Choroid plexus epithelial cell (primary cell): ENCODE measurements at regions not wholly inside any gene's neighbourhood (a gene's known extent, or its start where the extent isn't known, plus 50 kb on each side); places are given as distances from the start of the nearest gene placed in this dataset.

ENCODE experiments used
- DNase-seq: peaks from one replicate; pipeline ENCODE4 v3.0.0-alpha.2; 2010; ENCODE audit warnings: low read depth
- H3K4me3 ChIP-seq: 2 replicates; pipeline ENCODE4 v1.5.1; 2011; ENCODE audit warnings: low read depth, mild to moderate bottlenecking, control low read depth, low read length, moderate library complexity
- TF ChIP-seq, protein P1 (sequence below): conservative IDR thresholded peaks from 2 replicates; pipeline ENCODE4 v1.5.1; 2011; ENCODE audit warnings: low read depth, mild to moderate bottlenecking, control low read depth, inconsistent platforms, low read length, moderate library complexity

DNA sequence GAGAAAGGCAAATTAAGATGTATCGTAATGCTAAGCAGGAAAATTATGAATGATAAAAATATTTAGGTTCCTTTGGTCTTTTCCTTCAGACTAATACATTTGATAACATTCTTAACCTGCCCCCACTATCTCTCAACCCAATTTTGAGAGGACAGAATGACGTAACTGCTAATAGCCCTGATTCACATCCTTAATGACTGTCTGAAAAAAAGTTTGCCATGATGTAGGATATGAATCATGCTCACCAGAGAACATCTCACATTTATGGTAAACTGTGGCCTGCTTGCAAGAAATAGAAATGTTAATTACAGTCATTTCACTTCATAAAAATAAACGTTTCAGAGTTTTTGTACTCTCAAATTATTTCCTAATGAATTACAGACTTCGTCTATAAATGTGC, 128.0 kb upstream of the VEGFC start:
- TF ChIP-seq, protein P1, sequence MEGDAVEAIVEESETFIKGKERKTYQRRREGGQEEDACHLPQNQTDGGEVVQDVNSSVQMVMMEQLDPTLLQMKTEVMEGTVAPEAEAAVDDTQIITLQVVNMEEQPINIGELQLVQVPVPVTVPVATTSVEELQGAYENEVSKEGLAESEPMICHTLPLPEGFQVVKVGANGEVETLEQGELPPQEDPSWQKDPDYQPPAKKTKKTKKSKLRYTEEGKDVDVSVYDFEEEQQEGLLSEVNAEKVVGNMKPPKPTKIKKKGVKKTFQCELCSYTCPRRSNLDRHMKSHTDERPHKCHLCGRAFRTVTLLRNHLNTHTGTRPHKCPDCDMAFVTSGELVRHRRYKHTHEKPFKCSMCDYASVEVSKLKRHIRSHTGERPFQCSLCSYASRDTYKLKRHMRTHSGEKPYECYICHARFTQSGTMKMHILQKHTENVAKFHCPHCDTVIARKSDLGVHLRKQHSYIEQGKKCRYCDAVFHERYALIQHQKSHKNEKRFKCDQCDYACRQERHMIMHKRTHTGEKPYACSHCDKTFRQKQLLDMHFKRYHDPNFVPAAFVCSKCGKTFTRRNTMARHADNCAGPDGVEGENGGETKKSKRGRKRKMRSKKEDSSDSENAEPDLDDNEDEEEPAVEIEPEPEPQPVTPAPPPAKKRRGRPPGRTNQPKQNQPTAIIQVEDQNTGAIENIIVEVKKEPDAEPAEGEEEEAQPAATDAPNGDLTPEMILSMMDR = no peak
- DNase-seq = peak; percentile 68

GRCh38 chr4:176921256-176921655, 128.5 kb upstream of the VEGFC start:
- H3K4me3 ChIP-seq = no peak overlapping the region
- no peak for DNase-seq
- TF ChIP-seq, protein P1 = no peak

More for the DNA sequence above, 128.0 kb upstream of the VEGFC start:
- H3K4me3 ChIP-seq = no peak overlapping the region

- DNase-seq = no peak
- TF ChIP-seq, protein P1 = no peak
- no peak overlapping the region for H3K4me3 ChIP-seq
Measured at GRCh38 chr4:176924238-176924637, 131.5 kb upstream of the VEGFC start.

- TF ChIP-seq, protein P1 = no peak
- no peak overlapping the region for H3K4me3 ChIP-seq
- DNase-seq = no peak
Measured at GRCh38 chr4:176925962-176926361, 133.2 kb upstream of the VEGFC start.

DNA sequence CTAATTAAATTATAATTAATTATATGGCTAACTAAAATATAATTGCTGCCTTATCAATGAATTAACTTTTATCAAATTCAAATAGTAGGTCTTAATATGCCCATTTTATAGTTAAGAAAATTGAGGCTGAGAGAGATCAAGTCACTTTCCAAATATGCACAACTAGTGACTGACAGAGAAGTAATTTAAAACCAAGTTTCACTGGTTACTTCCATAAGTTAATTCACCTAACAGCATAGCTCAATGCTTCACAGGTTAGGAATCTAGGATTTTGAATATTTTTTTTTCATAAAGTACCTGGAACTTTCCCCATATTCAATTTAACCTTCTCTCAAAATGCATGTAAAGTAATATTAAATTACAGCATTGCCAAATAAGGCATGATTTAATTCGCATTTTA, 134.4 kb upstream of the VEGFC start:
- DNase-seq = no peak
- no peak overlapping the region for H3K4me3 ChIP-seq
- TF ChIP-seq, protein P1 = no peak

DNA sequence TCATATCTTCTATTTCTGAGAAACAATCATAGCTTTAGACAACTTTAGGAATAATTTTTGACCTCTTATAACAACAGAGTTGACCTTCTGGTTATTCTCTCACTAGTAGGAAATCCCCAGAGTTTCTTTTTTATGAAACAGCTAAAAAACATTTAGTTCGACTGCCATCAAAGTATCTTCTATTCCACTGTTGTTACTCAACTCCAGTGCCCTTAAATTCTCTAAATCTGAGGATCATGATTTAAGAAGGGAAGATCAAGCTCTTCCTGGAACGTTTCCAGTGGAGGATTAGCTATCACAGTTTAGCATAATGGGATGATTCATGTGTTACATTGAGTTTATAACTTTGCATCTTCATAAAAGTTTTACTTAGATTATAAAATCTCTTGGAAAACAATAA, 134.9 kb upstream of the VEGFC start:
- TF ChIP-seq, protein P1 = no peak
- DNase-seq = peak; percentile 93
- H3K4me3 ChIP-seq = no peak overlapping the region

- TF ChIP-seq, protein P1 = no peak
- H3K4me3 ChIP-seq = no peak overlapping the region
- DNase-seq = peak; percentile 79
Measured at GRCh38 chr4:176939445-176939844, 146.7 kb upstream of the VEGFC start.
